CD4-positive, alpha-beta T cell (primary cell): ENCODE measurements at regions not wholly inside any gene's neighbourhood (a gene's known extent, or its start where the extent isn't known, plus 50 kb on each side); places are given as distances from the start of the nearest gene placed in this dataset.

Source experiments
- ATAC-seq: fragments of 200-7000 bp; cut with Tn5 transposase; one replicate; pipeline ENCODE4 v1.10.0; 2022; ENCODE audit warnings: mild to moderate bottlenecking; ENCODE audit not compliant: poor library complexity
- CTCF ChIA-PET: fragments of 350-600 bp; sonication (Branson Sonifier 250); formaldehyde crosslinking; loops from one replicate; lab custom pipeline; 2021; ENCODE audit warnings: antibody characterized with exemption, inconsistent platforms; lab: Charles Lee
- POLR2A ChIA-PET: fragments of 350-600 bp; sonication (Branson Sonifier 250); formaldehyde crosslinking; loops from one replicate; lab custom pipeline; 2021; ENCODE audit warnings: antibody characterized with exemption, inconsistent platforms; lab: Charles Lee
- DNase-seq, 14 experiments: peaks; one replicate each; pipeline ENCODE4 v3.0.0-alpha.2; 2013 to 2020; ENCODE audit warnings: mixed read lengths in 2 of 14
- H3K27ac ChIP-seq, 2 donors: one replicate each; pipeline versions ENCODE4 v1.5.1 to v1.7.0; 2013; ENCODE audit warnings: low read length in 2 of 2, low read depth in 1 of 2, mild to moderate bottlenecking in 1 of 2
- H3K27me3 ChIP-seq, 2 experiments: 1 replicate in 1 of 2; 2 replicates in 1 of 2; pipeline versions ENCODE4 v1.6.1 to v1.7.0; 2013; ENCODE audit warnings: low read length in 2 of 2, control low read depth in 1 of 2, mild to moderate bottlenecking in 1 of 2, moderate library complexity in 1 of 2; ENCODE audit not compliant: insufficient read depth in 2 of 2, control insufficient read depth in 1 of 2
- H3K36me3 ChIP-seq: one replicate; pipeline ENCODE4 v1.6.1; 2013; ENCODE audit warnings: low read length, control low read depth; ENCODE audit not compliant: insufficient read depth
- H3K4me1 ChIP-seq: one replicate; pipeline ENCODE4 v1.6.1; 2013; ENCODE audit warnings: low read length, control low read depth; ENCODE audit not compliant: insufficient read depth
- H3K4me3 ChIP-seq: one replicate; pipeline ENCODE4 v1.5.1; 2013; ENCODE audit warnings: mild to moderate bottlenecking, low read length, moderate library complexity
- H3K9me3 ChIP-seq, 2 experiments: 1 replicate in 1 of 2; 2 replicates in 1 of 2; pipeline versions ENCODE4 v1.6.1 to v1.7.0; 2013; ENCODE audit warnings: low read length in 2 of 2, mild to moderate bottlenecking in 2 of 2, control low read depth in 1 of 2, moderate library complexity in 1 of 2; ENCODE audit not compliant: control insufficient read depth in 1 of 2, insufficient read depth in 1 of 2
- H3K27ac Mint-ChIP-seq: one replicate; pipeline ENCODE4 v1.8.0; 2020; ENCODE audit warnings: mixed read lengths
- H3K27me3 Mint-ChIP-seq: one replicate; pipeline ENCODE4 v1.8.0; 2021; ENCODE audit warnings: mixed read lengths
- H3K36me3 Mint-ChIP-seq: one replicate; pipeline ENCODE4 v1.8.0; 2021; ENCODE audit warnings: low read depth, mixed read lengths
- H3K4me1 Mint-ChIP-seq: one replicate; pipeline ENCODE4 v1.8.0; 2021; ENCODE audit warnings: low read depth, mixed read lengths
- H3K4me3 Mint-ChIP-seq: one replicate; pipeline ENCODE4 v1.8.0; 2020; ENCODE audit warnings: mild to moderate bottlenecking, mixed read lengths
- H3K9me3 Mint-ChIP-seq: one replicate; pipeline ENCODE4 v1.8.0; 2020; ENCODE audit warnings: mixed read lengths
- CTCF ChIP-seq: fragments of 200-600 bp; IDR thresholded peaks from one replicate; pipeline ENCODE4 v1.8.0; 2022; ENCODE audit warnings: antibody characterized with exemption, mild to moderate bottlenecking
- intact Hi-C, 2 experiments: fragments of 100-400 bp; cut with DNase I in 1 of 2; cut with micrococcal nuclease in 1 of 2; formaldehyde crosslinking; loops; one replicate each; pipeline versions ENCODE4 v1.15.1 to v1.9.0; 2023 to 2025; cut with DNase I, micrococcal nuclease

- H3K36me3 Mint-ChIP-seq, result no peaks in the 10 kb centered on the region
- intact Hi-C loops, result no loop called here
- H3K4me1 ChIP-seq, result no peaks in the 10 kb centered on the region
- no peaks in the 10 kb centered on the region for H3K27me3 Mint-ChIP-seq
- ATAC-seq (no peak), DNase-seq (no peak)
- H3K27ac Mint-ChIP-seq, result no peak overlapping the region
- H3K9me3 ChIP-seq, result no peaks in the 10 kb centered on the region
- no peak overlapping the region for H3K27ac ChIP-seq
- H3K36me3 ChIP-seq, result no peaks in the 10 kb centered on the region
- ChIA-PET POLR2A (no interaction called here), CTCF (no interaction called here)
- TF ChIP-seq CTCF, result no peak
- H3K27me3 ChIP-seq, result no peaks in the 10 kb centered on the region
- no peak overlapping the region for H3K4me3 Mint-ChIP-seq
- no peaks in the 10 kb centered on the region for H3K4me1 Mint-ChIP-seq
- H3K4me3 ChIP-seq, result no peak overlapping the region
- no peaks in the 10 kb centered on the region for H3K9me3 Mint-ChIP-seq
These were observed 860.2 kb upstream of the ARPP21 start for GRCh38 chr3:34779092-34779491.

- DNase-seq (no peak), ATAC-seq (no peak)
- TF ChIP-seq CTCF, result no peak
- Mint-ChIP-seq H3K36me3 (no peaks in the 10 kb centered on the region), H3K4me3 (no peak overlapping the region), H3K9me3 (no peaks in the 10 kb centered on the region), H3K4me1 (no peaks in the 10 kb centered on the region), H3K27ac (no peak overlapping the region), H3K27me3 (no peaks in the 10 kb centered on the region)
- ChIA-PET CTCF (no interaction called here), POLR2A (no interaction called here)
- Histone ChIP-seq H3K4me1 (no peaks in the 10 kb centered on the region), H3K36me3 (no peaks in the 10 kb centered on the region), H3K27ac (no peak overlapping the region), H3K4me3 (no peak overlapping the region), H3K27me3 (no peaks in the 10 kb centered on the region), H3K9me3 (no peaks in the 10 kb centered on the region)
- intact Hi-C loops, result no loop called here
These were observed 859.0 kb upstream of the ARPP21 start for GRCh38 chr3:34780294-34780693.

- no peak overlapping the region for H3K4me3 ChIP-seq
- H3K27ac ChIP-seq, result no peak overlapping the region
- ChIA-PET POLR2A (no interaction called here), CTCF (no interaction called here)
- no peaks in the 10 kb centered on the region for H3K36me3 ChIP-seq
- Mint-ChIP-seq H3K27me3 (no peaks in the 10 kb centered on the region), H3K27ac (no peak overlapping the region), H3K36me3 (no peaks in the 10 kb centered on the region), H3K4me3 (no peak overlapping the region), H3K4me1 (no peaks in the 10 kb centered on the region), H3K9me3 (no peaks in the 10 kb centered on the region)
- intact Hi-C loops, result no loop called here
- H3K9me3 ChIP-seq, result no peaks in the 10 kb centered on the region
- ATAC-seq (no peak), DNase-seq (no peak)
- TF ChIP-seq CTCF, result no peak
- H3K4me1 ChIP-seq, result no peaks in the 10 kb centered on the region
- no peaks in the 10 kb centered on the region for H3K27me3 ChIP-seq
These were observed 858.4 kb upstream of the ARPP21 start for GRCh38 chr3:34780973-34781372.
